ENCODE measurements at regions not wholly inside any gene's neighbourhood (a gene's known extent, or its start where the extent isn't known, plus 50 kb on each side); places are given as distances from the start of the nearest gene placed in this dataset.

- H3K27ac ChIP-seq (ENCODE audit: low read length), result no peak overlapping the region
- H4K20me1 ChIP-seq (ENCODE audit: insufficient read depth), result no peaks in the 10 kb centered on the region
- H3K9me3 ChIP-seq (ENCODE audit: low read length), result peaks cover 5% of the 10 kb centered on the region
- H3K36me3 ChIP-seq (ENCODE audit: insufficient read depth, low read length), result no peaks in the 10 kb centered on the region
- H3K4me2 ChIP-seq (ENCODE audit: low read length), result no peak overlapping the region
- TF ChIP-seq EZH2 (IDR thresholded peaks at IDR 0.05; ENCODE audit: borderline replicate concordance, insufficient read depth, low read length, poor library complexity, severe bottlenecking) (no peak), MXI1 (conservative IDR thresholded peaks at IDR 0.05; ENCODE audit: poor library complexity, severe bottlenecking) (no peak), RAD21 (conservative IDR thresholded peaks at IDR 0.05) (no peak), EP300 (conservative IDR thresholded peaks at IDR 0.05; ENCODE audit: poor library complexity, severe bottlenecking) (no peak), SMC3 (conservative IDR thresholded peaks at IDR 0.05; ENCODE audit: poor library complexity) (no peak), CTCF (IDR thresholded peaks at IDR 0.05; ENCODE audit: poor library complexity, severe bottlenecking) (no peak), POLR2AphosphoS5 (IDR thresholded peaks at IDR 0.05) (no peak), TAF1 (IDR thresholded peaks at IDR 0.05; ENCODE audit: low read depth) (no peak)
- TF ChIP-seq, protein P1, sequence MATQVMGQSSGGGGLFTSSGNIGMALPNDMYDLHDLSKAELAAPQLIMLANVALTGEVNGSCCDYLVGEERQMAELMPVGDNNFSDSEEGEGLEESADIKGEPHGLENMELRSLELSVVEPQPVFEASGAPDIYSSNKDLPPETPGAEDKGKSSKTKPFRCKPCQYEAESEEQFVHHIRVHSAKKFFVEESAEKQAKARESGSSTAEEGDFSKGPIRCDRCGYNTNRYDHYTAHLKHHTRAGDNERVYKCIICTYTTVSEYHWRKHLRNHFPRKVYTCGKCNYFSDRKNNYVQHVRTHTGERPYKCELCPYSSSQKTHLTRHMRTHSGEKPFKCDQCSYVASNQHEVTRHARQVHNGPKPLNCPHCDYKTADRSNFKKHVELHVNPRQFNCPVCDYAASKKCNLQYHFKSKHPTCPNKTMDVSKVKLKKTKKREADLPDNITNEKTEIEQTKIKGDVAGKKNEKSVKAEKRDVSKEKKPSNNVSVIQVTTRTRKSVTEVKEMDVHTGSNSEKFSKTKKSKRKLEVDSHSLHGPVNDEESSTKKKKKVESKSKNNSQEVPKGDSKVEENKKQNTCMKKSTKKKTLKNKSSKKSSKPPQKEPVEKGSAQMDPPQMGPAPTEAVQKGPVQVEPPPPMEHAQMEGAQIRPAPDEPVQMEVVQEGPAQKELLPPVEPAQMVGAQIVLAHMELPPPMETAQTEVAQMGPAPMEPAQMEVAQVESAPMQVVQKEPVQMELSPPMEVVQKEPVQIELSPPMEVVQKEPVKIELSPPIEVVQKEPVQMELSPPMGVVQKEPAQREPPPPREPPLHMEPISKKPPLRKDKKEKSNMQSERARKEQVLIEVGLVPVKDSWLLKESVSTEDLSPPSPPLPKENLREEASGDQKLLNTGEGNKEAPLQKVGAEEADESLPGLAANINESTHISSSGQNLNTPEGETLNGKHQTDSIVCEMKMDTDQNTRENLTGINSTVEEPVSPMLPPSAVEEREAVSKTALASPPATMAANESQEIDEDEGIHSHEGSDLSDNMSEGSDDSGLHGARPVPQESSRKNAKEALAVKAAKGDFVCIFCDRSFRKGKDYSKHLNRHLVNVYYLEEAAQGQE (IDR thresholded peaks at IDR 0.05; ENCODE audit: borderline replicate concordance), result no peak
- H3K4me3 ChIP-seq (ENCODE audit: low read length), result no peak overlapping the region
- H3K9me2 ChIP-seq (ENCODE audit: insufficient read depth, low read length), result no peaks in the 10 kb centered on the region
- no peak overlapping the region for H3K9ac ChIP-seq (ENCODE audit: low read length)
- H3F3A ChIP-seq (ENCODE audit: insufficient read depth, low read length, poor library complexity, severe bottlenecking), result no peaks in the 10 kb centered on the region
- H3K27me3 ChIP-seq (ENCODE audit: insufficient read depth, low read depth, low read length), result no peaks in the 10 kb centered on the region
- no peaks in the 10 kb centered on the region for H3K79me2 ChIP-seq (replicated peaks; ENCODE audit: insufficient read depth, low read length)
- no peak overlapping the region for H2AFZ ChIP-seq (ENCODE audit: low read depth, low read length)
Observed at GRCh38 chr4:44777115-44777514, 50.8 kb upstream of the GNPDA2 start.

Small RNA genes lying in the stretch of these regions (small RNA-seq; reads per million reads assigned to genes)
- gene RNU6-931P, result 0 reads per million in 3 experiments
